ENCODE measurements at regions not wholly inside any gene's neighbourhood (a gene's known extent, or its start where the extent isn't known, plus 50 kb on each side); places are given as distances from the start of the nearest gene placed in this dataset.

- 78% methylated on average over 3 of the region's 3 CpGs for WGBS (ENCODE audit: missing lambda C conversion rate)
- CTCF ChIA-PET: interaction anchor here (0.6 to 1.5 kb wide), 2 partner anchors 21 to 75 kb away, joined by 3 read pairs; no protein-coding TSS in a partner anchor
- FAIRE-seq (no peak), ATAC-seq (no peak), DNase-seq (ENCODE audit: low read depth in 1 of 2, low spot score in 1 of 2) (no peak)
- no peak for TF ChIP-seq RARB (CRISPR knock-in tag; IDR thresholded peaks at IDR 0.05)
- no peak for TF ChIP-seq HDAC2 (IDR thresholded peaks at IDR 0.05)
- TF ChIP-seq, protein P1, sequence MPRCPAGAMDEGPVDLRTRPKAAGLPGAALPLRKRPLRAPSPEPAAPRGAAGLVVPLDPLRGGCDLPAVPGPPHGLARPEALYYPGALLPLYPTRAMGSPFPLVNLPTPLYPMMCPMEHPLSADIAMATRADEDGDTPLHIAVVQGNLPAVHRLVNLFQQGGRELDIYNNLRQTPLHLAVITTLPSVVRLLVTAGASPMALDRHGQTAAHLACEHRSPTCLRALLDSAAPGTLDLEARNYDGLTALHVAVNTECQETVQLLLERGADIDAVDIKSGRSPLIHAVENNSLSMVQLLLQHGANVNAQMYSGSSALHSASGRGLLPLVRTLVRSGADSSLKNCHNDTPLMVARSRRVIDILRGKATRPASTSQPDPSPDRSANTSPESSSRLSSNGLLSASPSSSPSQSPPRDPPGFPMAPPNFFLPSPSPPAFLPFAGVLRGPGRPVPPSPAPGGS (IDR thresholded peaks at IDR 0.05): no peak
- Histone ChIP-seq H3K4me3 (no peak overlapping the region), H3K4me2 (no peak overlapping the region), H3K9me3 (no peaks in the 10 kb centered on the region), H3K4me1 (no peaks in the 10 kb centered on the region), H3K27ac (no peak overlapping the region)
- POLR2A ChIA-PET: no interaction called here
These were observed 204.5 kb upstream of the HMCN1 start for GRCh38 chr1:185529673-185530072.

GRCh38 chr1:185528084-185528676 is 206.0 kb upstream of the HMCN1 start:
- ATAC-seq (no peak), DNase-seq (ENCODE audit: low read depth in 1 of 2, low spot score in 1 of 2) (no peak), FAIRE-seq (no peak)
- Histone ChIP-seq H3K27ac (no peak overlapping the region), H3K4me3 (no peak overlapping the region), H3K4me1 (no peaks in the 10 kb centered on the region), H3K4me2 (no peak overlapping the region), H3K9me3 (no peaks in the 10 kb centered on the region; the same call in 2 of the 3 replicates)
- ChIA-PET CTCF (interaction anchor here (1.5 kb wide), 1 partner anchor 19 kb away, joined by 3 read pairs; no protein-coding TSS in a partner anchor), POLR2A (no interaction called here)
- WGBS (ENCODE audit: missing lambda C conversion rate): 76% methylated on average over 4 of the region's 4 CpGs
- TF ChIP-seq NR3C1 (IDR thresholded peaks at IDR 0.05): no peak
- no peak for TF ChIP-seq HOXB5 (CRISPR knock-in tag; IDR thresholded peaks at IDR 0.05)
- TF ChIP-seq EHMT2 (IDR thresholded peaks at IDR 0.05; ENCODE audit: low read depth): no peak
- no peak for TF ChIP-seq RCOR1 (IDR thresholded peaks at IDR 0.05; ENCODE audit: low read depth, low read length)
- peak; percentile 59 for TF ChIP-seq MAFK (IDR thresholded peaks at IDR 0.05; ENCODE audit: partially characterized antibody)
- TF ChIP-seq HES2 (IDR thresholded peaks at IDR 0.05): no peak

DNA sequence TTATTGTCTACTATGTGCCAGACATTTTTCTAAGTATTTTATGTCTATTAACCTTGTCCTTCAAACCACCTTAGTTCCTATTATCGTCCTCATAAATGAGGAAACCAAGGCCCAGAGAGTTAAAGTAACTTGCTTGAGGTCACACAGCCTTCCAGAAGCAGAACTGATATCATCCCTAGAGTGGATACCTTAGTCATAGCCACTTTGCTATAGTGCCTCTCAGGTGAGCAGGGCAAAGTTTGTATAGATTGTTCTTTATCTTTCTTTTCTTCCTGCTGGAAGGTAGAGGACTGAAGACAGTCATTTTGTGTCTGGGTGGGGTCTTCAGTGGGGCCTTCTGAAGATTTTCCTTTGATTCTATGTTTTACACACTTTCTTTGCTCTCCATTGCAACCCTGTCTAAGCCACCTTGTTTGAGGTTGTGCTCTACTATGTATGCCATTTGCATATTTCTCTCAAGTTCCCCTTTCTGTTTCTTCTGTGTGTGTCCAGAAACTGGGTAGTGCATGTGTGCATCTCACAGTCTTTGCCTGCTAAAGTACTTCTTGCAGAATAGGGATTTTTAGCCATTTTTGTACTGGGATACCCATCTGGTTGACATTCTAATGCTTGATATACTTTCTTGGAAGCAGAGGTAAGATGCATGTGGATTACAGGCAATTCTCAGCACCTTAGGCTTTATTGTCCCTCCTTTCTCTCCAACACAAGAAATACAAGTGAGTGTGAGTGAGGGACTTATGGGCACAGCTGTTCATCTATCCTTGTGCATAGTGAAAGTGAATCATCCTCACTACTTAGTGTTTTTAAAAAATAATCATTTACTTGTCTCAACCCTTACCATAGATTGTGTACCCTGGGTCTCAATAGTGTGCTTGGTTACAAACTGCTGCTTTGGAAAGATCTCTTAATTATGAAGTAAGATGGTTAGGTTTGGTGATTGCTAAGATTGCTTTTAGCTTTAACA is 207.6 kb upstream of the HMCN1 start:
- no peaks in the 10 kb centered on the region for H3K4me1 ChIP-seq
- 39% methylated on average over 1 of the region's 1 CpG for WGBS (ENCODE audit: missing lambda C conversion rate)
- TF ChIP-seq, protein P2, sequence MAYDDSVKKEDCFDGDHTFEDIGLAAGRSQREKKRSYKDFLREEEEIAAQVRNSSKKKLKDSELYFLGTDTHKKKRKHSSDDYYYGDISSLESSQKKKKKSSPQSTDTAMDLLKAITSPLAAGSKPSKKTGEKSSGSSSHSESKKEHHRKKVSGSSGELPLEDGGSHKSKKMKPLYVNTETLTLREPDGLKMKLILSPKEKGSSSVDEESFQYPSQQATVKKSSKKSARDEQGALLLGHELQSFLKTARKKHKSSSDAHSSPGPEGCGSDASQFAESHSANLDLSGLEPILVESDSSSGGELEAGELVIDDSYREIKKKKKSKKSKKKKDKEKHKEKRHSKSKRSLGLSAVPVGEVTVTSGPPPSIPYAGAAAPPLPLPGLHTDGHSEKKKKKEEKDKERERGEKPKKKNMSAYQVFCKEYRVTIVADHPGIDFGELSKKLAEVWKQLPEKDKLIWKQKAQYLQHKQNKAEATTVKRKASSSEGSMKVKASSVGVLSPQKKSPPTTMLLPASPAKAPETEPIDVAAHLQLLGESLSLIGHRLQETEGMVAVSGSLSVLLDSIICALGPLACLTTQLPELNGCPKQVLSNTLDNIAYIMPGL (CRISPR knock-in tag; IDR thresholded peaks at IDR 0.05; ENCODE audit: borderline replicate concordance): no peak
- TF ChIP-seq NFE2L2 (conservative IDR thresholded peaks at IDR 0.05; ENCODE audit: low read length): no peak
- no peak for TF ChIP-seq MAX (IDR thresholded peaks at IDR 0.05)
- no peak for TF ChIP-seq ZFP36 (IDR thresholded peaks at IDR 0.05; ENCODE audit: borderline replicate concordance, partially characterized antibody)
- TF ChIP-seq, protein P3, sequence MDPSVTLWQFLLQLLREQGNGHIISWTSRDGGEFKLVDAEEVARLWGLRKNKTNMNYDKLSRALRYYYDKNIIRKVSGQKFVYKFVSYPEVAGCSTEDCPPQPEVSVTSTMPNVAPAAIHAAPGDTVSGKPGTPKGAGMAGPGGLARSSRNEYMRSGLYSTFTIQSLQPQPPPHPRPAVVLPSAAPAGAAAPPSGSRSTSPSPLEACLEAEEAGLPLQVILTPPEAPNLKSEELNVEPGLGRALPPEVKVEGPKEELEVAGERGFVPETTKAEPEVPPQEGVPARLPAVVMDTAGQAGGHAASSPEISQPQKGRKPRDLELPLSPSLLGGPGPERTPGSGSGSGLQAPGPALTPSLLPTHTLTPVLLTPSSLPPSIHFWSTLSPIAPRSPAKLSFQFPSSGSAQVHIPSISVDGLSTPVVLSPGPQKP (IDR thresholded peaks at IDR 0.05; ENCODE audit: low read depth, low read length): no peak
- no peak for TF ChIP-seq ZSCAN20 (CRISPR knock-in tag; IDR thresholded peaks at IDR 0.05)
- no peak for DNase-seq (ENCODE audit: low read depth in 1 of 2, low spot score in 1 of 2)
- ATAC-seq: no peak
- ChIA-PET POLR2A (no interaction called here), CTCF (no interaction called here)
- H3K4me2 ChIP-seq: no peak overlapping the region
- no peak for FAIRE-seq
- no peaks in the 10 kb centered on the region; the same call in 2 of the 3 replicates for H3K9me3 ChIP-seq
- no peak overlapping the region for H3K27ac ChIP-seq
- no peak overlapping the region for H3K4me3 ChIP-seq
